HG03025 (cell line): ENCODE measurements at regions not wholly inside any gene's neighbourhood (a gene's known extent, or its start where the extent isn't known, plus 50 kb on each side); places are given as distances from the start of the nearest gene placed in this dataset.
"Not testable (repeated sequence)": the region's sequence is repeated elsewhere in the genome, so short reads cannot be mapped to it uniquely, and the experiment has no call there.

Source experiments
- ATAC-seq: cut with Tn5 transposase; IDR thresholded peaks from one replicate; pipeline ENCODE4 v1.9.1; 2021; ENCODE audit warnings: mild to moderate bottlenecking, moderate library complexity; ENCODE audit not compliant: unreplicated experiment, low FRiP score

GRCh38 chr9:31774021-31774420, 610.4 kb upstream of the ACO1 start:
- ATAC-seq = not testable (repeated sequence)

GRCh38 chr9:31774571-31774970, 609.9 kb upstream of the ACO1 start:
- ATAC-seq = no peak

- no peak for ATAC-seq
These were observed 608.0 kb upstream of the ACO1 start for GRCh38 chr9:31776471-31776870.

- ATAC-seq = no peak
These were observed 601.0 kb upstream of the ACO1 start for GRCh38 chr9:31783491-31783890.

- ATAC-seq = no peak
These were observed 593.7 kb upstream of the ACO1 start for GRCh38 chr9:31790720-31791119.

GRCh38 chr9:31799953-31800609, 584.4 kb upstream of the ACO1 start:
- no peak for ATAC-seq

- ATAC-seq = no peak
These were observed 576.7 kb upstream of the ACO1 start for GRCh38 chr9:31807574-31808256.

GRCh38 chr9:31808766-31809165, 575.7 kb upstream of the ACO1 start:
- ATAC-seq = no peak

GRCh38 chr9:31820426-31820825, 564.0 kb upstream of the ACO1 start:
- no peak for ATAC-seq

- ATAC-seq = no peak
These were observed 562.9 kb upstream of the ACO1 start for GRCh38 chr9:31821583-31821982.

GRCh38 chr9:31823365-31823764, 561.1 kb upstream of the ACO1 start:
- no peak for ATAC-seq

- ATAC-seq = no peak
These were observed 559.6 kb upstream of the ACO1 start for GRCh38 chr9:31824860-31825259.

- no peak for ATAC-seq
These were observed 547.2 kb upstream of the ACO1 start for GRCh38 chr9:31837211-31837610.

GRCh38 chr9:31839273-31839672, 545.2 kb upstream of the ACO1 start:
- no peak for ATAC-seq

GRCh38 chr9:31840702-31841101, 543.7 kb upstream of the ACO1 start:
- ATAC-seq = no peak

GRCh38 chr9:31847963-31848362, 536.5 kb upstream of the ACO1 start:
- ATAC-seq = no peak

- ATAC-seq = no peak
These were observed 535.7 kb upstream of the ACO1 start for GRCh38 chr9:31848505-31849285.

GRCh38 chr9:31854187-31854586, 530.3 kb upstream of the ACO1 start:
- no peak for ATAC-seq

- ATAC-seq = no peak
These were observed 515.6 kb upstream of the ACO1 start for GRCh38 chr9:31868830-31869229.

- no peak for ATAC-seq
These were observed 514.2 kb upstream of the ACO1 start for GRCh38 chr9:31870276-31870675.

GRCh38 chr9:31873722-31874121, 510.7 kb upstream of the ACO1 start:
- no peak for ATAC-seq

- ATAC-seq = no peak
These were observed 490.4 kb upstream of the ACO1 start for GRCh38 chr9:31894008-31894407.
